ENCODE measurements at regions not wholly inside any gene's neighbourhood (a gene's known extent, or its start where the extent isn't known, plus 50 kb on each side); places are given as distances from the start of the nearest gene placed in this dataset.

GRCh38 chr2:187878112-187878511 is 323.9 kb upstream of the TFPI start:
- Histone ChIP-seq H3K4me1 (ENCODE audit: insufficient read depth, low read length) (no peaks in the 10 kb centered on the region), H3K27ac (ENCODE audit: low read depth in 1 of 2, low read length in 2 of 2) (no peak overlapping the region), H3K9me3 (ENCODE audit: control insufficient read depth in 1 of 2, insufficient read depth in 1 of 2, low read length in 2 of 2) (no peaks in the 10 kb centered on the region), H3K36me3 (ENCODE audit: insufficient read depth, low read length) (no peaks in the 10 kb centered on the region), H3K27me3 (ENCODE audit: control insufficient read depth in 1 of 2, insufficient read depth in 2 of 2, low read length in 2 of 2) (no peaks in the 10 kb centered on the region), H3K4me3 (ENCODE audit: low read length) (no peak overlapping the region)
- Mint-ChIP-seq H3K9me3 (peaks cover 2% of the 10 kb centered on the region), H3K27ac (no peak overlapping the region), H3K36me3 (ENCODE audit: low read depth) (no peaks in the 10 kb centered on the region), H3K4me1 (ENCODE audit: low read depth) (no peaks in the 10 kb centered on the region), H3K4me3 (no peak overlapping the region), H3K27me3 (no peaks in the 10 kb centered on the region)
- ChIA-PET CTCF (no interaction called here), POLR2A (no interaction called here)
- no peak for TF ChIP-seq CTCF (IDR thresholded peaks at IDR 0.05)
- intact Hi-C loops (cut with DNase I, micrococcal nuclease), result no loop called here
- no peak for DNase-seq
- no peak for ATAC-seq (ENCODE audit: poor library complexity)

- Mint-ChIP-seq H3K4me1 (ENCODE audit: low read depth) (no peaks in the 10 kb centered on the region), H3K4me3 (no peak overlapping the region), H3K27me3 (no peaks in the 10 kb centered on the region), H3K9me3 (peaks cover 2% of the 10 kb centered on the region), H3K27ac (no peak overlapping the region), H3K36me3 (ENCODE audit: low read depth) (no peaks in the 10 kb centered on the region)
- DNase-seq, result no peak
- POLR2A ChIA-PET, result interaction anchor here (0.6 kb wide), 1 partner anchor 16 kb away, joined by 4 read pairs; no protein-coding TSS in a partner anchor
- intact Hi-C loops (cut with DNase I, micrococcal nuclease), result no loop called here
- CTCF ChIA-PET, result interaction anchor here (1.0 kb wide), 1 partner anchor 12 kb away, joined by 3 read pairs; no protein-coding TSS in a partner anchor
- Histone ChIP-seq H3K27me3 (ENCODE audit: control insufficient read depth in 1 of 2, insufficient read depth in 2 of 2, low read length in 2 of 2) (no peaks in the 10 kb centered on the region), H3K9me3 (ENCODE audit: control insufficient read depth in 1 of 2, insufficient read depth in 1 of 2, low read length in 2 of 2) (no peaks in the 10 kb centered on the region), H3K4me3 (ENCODE audit: low read length) (no peak overlapping the region), H3K4me1 (ENCODE audit: insufficient read depth, low read length) (no peaks in the 10 kb centered on the region), H3K27ac (ENCODE audit: low read depth in 1 of 2, low read length in 2 of 2) (no peak overlapping the region), H3K36me3 (ENCODE audit: insufficient read depth, low read length) (no peaks in the 10 kb centered on the region)
- TF ChIP-seq CTCF (IDR thresholded peaks at IDR 0.05), result no peak
- no peak for ATAC-seq (ENCODE audit: poor library complexity)
These were observed 325.3 kb upstream of the TFPI start for GRCh38 chr2:187879491-187879890.

- Mint-ChIP-seq H3K9me3 (no peaks in the 10 kb centered on the region), H3K27me3 (no peaks in the 10 kb centered on the region), H3K36me3 (ENCODE audit: low read depth) (no peaks in the 10 kb centered on the region), H3K27ac (no peak overlapping the region), H3K4me1 (ENCODE audit: low read depth) (no peaks in the 10 kb centered on the region), H3K4me3 (no peak overlapping the region)
- Histone ChIP-seq H3K4me1 (ENCODE audit: insufficient read depth, low read length) (no peaks in the 10 kb centered on the region), H3K9me3 (ENCODE audit: control insufficient read depth in 1 of 2, insufficient read depth in 1 of 2, low read length in 2 of 2) (no peaks in the 10 kb centered on the region), H3K27me3 (ENCODE audit: control insufficient read depth in 1 of 2, insufficient read depth in 2 of 2, low read length in 2 of 2) (no peaks in the 10 kb centered on the region), H3K36me3 (ENCODE audit: insufficient read depth, low read length) (no peaks in the 10 kb centered on the region), H3K4me3 (ENCODE audit: low read length) (no peak overlapping the region), H3K27ac (ENCODE audit: low read depth in 1 of 2, low read length in 2 of 2) (no peak overlapping the region)
- ChIA-PET CTCF (interaction anchor here (1.0 kb wide), 1 partner anchor 11 kb away, joined by 3 read pairs; no protein-coding TSS in a partner anchor), POLR2A (no interaction called here)
- intact Hi-C loops (cut with DNase I, micrococcal nuclease), result no loop called here
- ATAC-seq (ENCODE audit: poor library complexity) (no peak), DNase-seq (no peak)
- no peak for TF ChIP-seq CTCF (IDR thresholded peaks at IDR 0.05)
These were observed 329.8 kb upstream of the TFPI start for GRCh38 chr2:187884003-187884402.

Data from CD4-positive, alpha-beta T cell (primary cell).